ENCODE measurements at regions not wholly inside any gene's neighbourhood (a gene's known extent, or its start where the extent isn't known, plus 50 kb on each side); places are given as distances from the start of the nearest gene placed in this dataset.
"Not testable (repeated sequence)": the region's sequence is repeated elsewhere in the genome, so short reads cannot be mapped to it uniquely, and the experiment has no call there.

DNA sequence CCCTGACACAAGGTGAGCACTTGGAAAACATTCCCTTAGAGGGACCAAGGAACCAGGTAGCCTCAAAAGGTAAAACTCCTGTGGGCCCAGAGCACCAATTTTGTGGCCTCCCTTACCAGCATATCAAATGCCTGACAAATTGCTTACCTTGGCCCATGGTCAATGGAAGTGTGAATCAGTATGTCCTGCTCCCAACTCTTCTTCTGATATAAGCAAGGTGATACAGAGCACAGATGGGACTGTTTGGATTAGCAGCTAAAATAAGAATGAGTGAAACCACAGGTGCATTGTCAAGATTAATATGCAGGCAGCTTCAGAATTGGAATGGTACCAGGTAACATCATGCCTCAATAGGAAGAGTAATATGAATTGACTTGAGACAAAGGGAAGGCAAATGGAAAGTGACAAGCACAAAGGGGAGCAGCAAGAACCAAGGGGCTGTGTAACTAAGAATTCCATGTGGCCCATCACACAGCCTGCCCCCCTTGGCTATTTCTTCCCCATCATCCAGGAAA lies 156.8 kb upstream of the KCND3 start:
- Histone ChIP-seq H3K27me3 (ENCODE audit: insufficient read depth, low read length, poor library complexity, severe bottlenecking) (no peaks in the 10 kb centered on the region), H2AFZ (ENCODE audit: low read length) (no peak overlapping the region), H3K9me3 (ENCODE audit: insufficient read depth, low read depth, low read length) (no peaks in the 10 kb centered on the region), H3K4me2 (ENCODE audit: low read depth, low read length, poor library complexity, severe bottlenecking) (no peak overlapping the region), H3K4me3 (ENCODE audit: low read length, poor library complexity, severe bottlenecking) (no peak overlapping the region), H3K4me1 (ENCODE audit: insufficient read depth, low read length, poor library complexity, severe bottlenecking) (no peaks in the 10 kb centered on the region), H3K9me2 (replicated peaks; ENCODE audit: low read depth, low read length) (no peaks in the 10 kb centered on the region), H3K36me3 (ENCODE audit: insufficient read depth, low read length) (no peaks in the 10 kb centered on the region), H4K20me1 (ENCODE audit: insufficient read depth, low read length, poor library complexity, severe bottlenecking) (no peaks in the 10 kb centered on the region), H3K9ac (ENCODE audit: low read depth, low read length, poor library complexity, severe bottlenecking) (no peak overlapping the region), H3F3A (ENCODE audit: low read depth) (no peaks in the 10 kb centered on the region), H3K79me2 (ENCODE audit: insufficient read depth, low read length) (no peaks in the 10 kb centered on the region)
- TF ChIP-seq EZH2phosphoT487 (IDR thresholded peaks at IDR 0.05; ENCODE audit: borderline replicate concordance), result no peak
- TF ChIP-seq, protein P1, sequence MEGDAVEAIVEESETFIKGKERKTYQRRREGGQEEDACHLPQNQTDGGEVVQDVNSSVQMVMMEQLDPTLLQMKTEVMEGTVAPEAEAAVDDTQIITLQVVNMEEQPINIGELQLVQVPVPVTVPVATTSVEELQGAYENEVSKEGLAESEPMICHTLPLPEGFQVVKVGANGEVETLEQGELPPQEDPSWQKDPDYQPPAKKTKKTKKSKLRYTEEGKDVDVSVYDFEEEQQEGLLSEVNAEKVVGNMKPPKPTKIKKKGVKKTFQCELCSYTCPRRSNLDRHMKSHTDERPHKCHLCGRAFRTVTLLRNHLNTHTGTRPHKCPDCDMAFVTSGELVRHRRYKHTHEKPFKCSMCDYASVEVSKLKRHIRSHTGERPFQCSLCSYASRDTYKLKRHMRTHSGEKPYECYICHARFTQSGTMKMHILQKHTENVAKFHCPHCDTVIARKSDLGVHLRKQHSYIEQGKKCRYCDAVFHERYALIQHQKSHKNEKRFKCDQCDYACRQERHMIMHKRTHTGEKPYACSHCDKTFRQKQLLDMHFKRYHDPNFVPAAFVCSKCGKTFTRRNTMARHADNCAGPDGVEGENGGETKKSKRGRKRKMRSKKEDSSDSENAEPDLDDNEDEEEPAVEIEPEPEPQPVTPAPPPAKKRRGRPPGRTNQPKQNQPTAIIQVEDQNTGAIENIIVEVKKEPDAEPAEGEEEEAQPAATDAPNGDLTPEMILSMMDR (conservative IDR thresholded peaks at IDR 0.05; ENCODE audit: low read length), result no peak

DNA sequence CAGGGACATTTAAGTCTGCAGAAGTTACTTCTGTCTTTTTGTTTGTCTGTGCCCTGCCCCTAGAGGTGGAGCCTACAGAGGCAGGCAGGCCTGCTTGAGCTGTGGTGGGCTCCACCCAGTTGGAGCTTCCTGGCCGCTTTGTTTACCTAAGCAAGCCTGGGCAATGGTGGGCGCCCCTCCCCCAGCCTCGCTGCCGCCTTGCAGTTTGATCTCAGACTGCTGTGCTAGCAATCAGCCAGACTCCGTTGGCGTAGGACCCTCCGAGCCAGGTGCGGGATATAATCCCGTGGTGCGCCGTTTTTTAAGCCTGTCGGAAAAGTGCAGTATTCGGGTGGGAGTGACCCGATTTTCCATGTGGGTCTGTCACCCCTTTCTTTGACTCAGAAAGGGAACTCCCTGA lies 170.7 kb upstream of the KCND3 start:
- H3K4me1 ChIP-seq (ENCODE audit: insufficient read depth, low read length, poor library complexity, severe bottlenecking); H2AFZ ChIP-seq (ENCODE audit: low read length); H3K9me2 ChIP-seq (replicated peaks; ENCODE audit: low read depth, low read length); H3K79me2 ChIP-seq (ENCODE audit: insufficient read depth, low read length); H3K9me3 ChIP-seq (ENCODE audit: insufficient read depth, low read depth, low read length); H3F3A ChIP-seq (ENCODE audit: low read depth); H3K4me3 ChIP-seq (ENCODE audit: low read length, poor library complexity, severe bottlenecking); H4K20me1 ChIP-seq (ENCODE audit: insufficient read depth, low read length, poor library complexity, severe bottlenecking); H3K36me3 ChIP-seq (ENCODE audit: insufficient read depth, low read length); H3K4me2 ChIP-seq (ENCODE audit: low read depth, low read length, poor library complexity, severe bottlenecking); H3K27me3 ChIP-seq (ENCODE audit: insufficient read depth, low read length, poor library complexity, severe bottlenecking); H3K9ac ChIP-seq (ENCODE audit: low read depth, low read length, poor library complexity, severe bottlenecking): not testable (repeated sequence)

DNA sequence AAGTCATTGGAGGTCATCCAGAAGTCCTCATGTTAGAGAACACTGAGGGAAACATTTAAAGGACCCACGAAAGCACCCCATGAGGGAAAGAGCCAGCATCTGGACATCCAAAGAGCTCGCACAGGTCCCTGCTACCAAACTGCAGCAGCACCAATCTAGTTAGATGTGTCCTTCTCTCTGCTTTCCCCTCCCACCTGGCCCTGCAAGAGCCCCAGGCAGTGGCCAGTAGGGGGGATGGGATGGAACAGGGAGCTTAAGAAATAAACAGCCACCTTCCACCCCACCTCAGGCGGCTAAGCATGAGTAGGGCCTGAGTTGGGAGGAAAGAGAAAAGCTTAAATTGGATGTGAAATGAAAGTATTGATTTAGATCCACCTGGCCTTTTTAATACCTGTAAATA lies 175.9 kb upstream of the KCND3 start:
- no peaks in the 10 kb centered on the region for H3K79me2 ChIP-seq (ENCODE audit: insufficient read depth, low read length)
- no peaks in the 10 kb centered on the region for H3K36me3 ChIP-seq (ENCODE audit: insufficient read depth, low read length)
- H3K9ac ChIP-seq (ENCODE audit: low read depth, low read length, poor library complexity, severe bottlenecking), result no peak overlapping the region
- no peaks in the 10 kb centered on the region for H3K9me3 ChIP-seq (ENCODE audit: insufficient read depth, low read depth, low read length)
- no peak overlapping the region for H3K4me2 ChIP-seq (ENCODE audit: low read depth, low read length, poor library complexity, severe bottlenecking)
- no peaks in the 10 kb centered on the region for H3K9me2 ChIP-seq (replicated peaks; ENCODE audit: low read depth, low read length)
- no peaks in the 10 kb centered on the region for H3F3A ChIP-seq (ENCODE audit: low read depth)
- no peak for TF ChIP-seq EZH2phosphoT487 (IDR thresholded peaks at IDR 0.05; ENCODE audit: borderline replicate concordance)
- TF ChIP-seq, protein P1 (conservative IDR thresholded peaks at IDR 0.05; ENCODE audit: low read length), result no peak
- H3K4me1 ChIP-seq (ENCODE audit: insufficient read depth, low read length, poor library complexity, severe bottlenecking), result no peaks in the 10 kb centered on the region
- no peak overlapping the region for H2AFZ ChIP-seq (ENCODE audit: low read length)
- no peak overlapping the region for H3K4me3 ChIP-seq (ENCODE audit: low read length, poor library complexity, severe bottlenecking)
- no peaks in the 10 kb centered on the region for H3K27me3 ChIP-seq (ENCODE audit: insufficient read depth, low read length, poor library complexity, severe bottlenecking)
- no peaks in the 10 kb centered on the region for H4K20me1 ChIP-seq (ENCODE audit: insufficient read depth, low read length, poor library complexity, severe bottlenecking)

- no peaks in the 10 kb centered on the region for H4K20me1 ChIP-seq (ENCODE audit: insufficient read depth, low read length, poor library complexity, severe bottlenecking)
- no peak overlapping the region for H3K9ac ChIP-seq (ENCODE audit: low read depth, low read length, poor library complexity, severe bottlenecking)
- no peaks in the 10 kb centered on the region for H3F3A ChIP-seq (ENCODE audit: low read depth)
- no peaks in the 10 kb centered on the region for H3K4me1 ChIP-seq (ENCODE audit: insufficient read depth, low read length, poor library complexity, severe bottlenecking)
- no peaks in the 10 kb centered on the region for H3K27me3 ChIP-seq (ENCODE audit: insufficient read depth, low read length, poor library complexity, severe bottlenecking)
- no peaks in the 10 kb centered on the region for H3K36me3 ChIP-seq (ENCODE audit: insufficient read depth, low read length)
- H3K9me2 ChIP-seq (replicated peaks; ENCODE audit: low read depth, low read length), result no peaks in the 10 kb centered on the region
- no peaks in the 10 kb centered on the region for H3K79me2 ChIP-seq (ENCODE audit: insufficient read depth, low read length)
- H3K4me2 ChIP-seq (ENCODE audit: low read depth, low read length, poor library complexity, severe bottlenecking), result no peak overlapping the region
- no peak overlapping the region for H2AFZ ChIP-seq (ENCODE audit: low read length)
- H3K4me3 ChIP-seq (ENCODE audit: low read length, poor library complexity, severe bottlenecking), result no peak overlapping the region
- H3K9me3 ChIP-seq (ENCODE audit: insufficient read depth, low read depth, low read length), result no peaks in the 10 kb centered on the region
- TF ChIP-seq EZH2phosphoT487 (IDR thresholded peaks at IDR 0.05; ENCODE audit: borderline replicate concordance), result no peak
- TF ChIP-seq, protein P1 (conservative IDR thresholded peaks at IDR 0.05; ENCODE audit: low read length), result no peak
These were observed 180.0 kb upstream of the KCND3 start for GRCh38 chr1:112169517-112169916.
